Endodermal cell (in vitro differentiated cells): ENCODE measurements at regions not wholly inside any gene's neighbourhood (a gene's known extent, or its start where the extent isn't known, plus 50 kb on each side); places are given as distances from the start of the nearest gene placed in this dataset.

Experiments used
- DNase-seq: peaks from one replicate; pipeline ENCODE4 v3.0.0-alpha.2; 2017
- H3K27ac ChIP-seq: 2 replicates; pipeline ENCODE4 v1.5.1; 2013; ENCODE audit warnings: mild to moderate bottlenecking, low read depth, low read length, moderate library complexity
- H3K27me3 ChIP-seq: 2 replicates; pipeline ENCODE4 v1.6.1; 2013; ENCODE audit warnings: mild to moderate bottlenecking, low read length, moderate library complexity; ENCODE audit not compliant: insufficient read depth, control insufficient read depth, poor library complexity, severe bottlenecking
- H3K36me3 ChIP-seq: 2 replicates; pipeline ENCODE4 v1.7.0; 2013; ENCODE audit warnings: mild to moderate bottlenecking, low read length, moderate library complexity; ENCODE audit not compliant: control insufficient read depth, insufficient read depth
- H3K4me1 ChIP-seq: one replicate; pipeline ENCODE4 v1.7.0; 2013; ENCODE audit warnings: low read length; ENCODE audit not compliant: control insufficient read depth, insufficient read depth
- H3K4me3 ChIP-seq: 2 replicates; pipeline ENCODE4 v1.5.1; 2013; ENCODE audit warnings: mild to moderate bottlenecking, low read length, moderate library complexity
- H3K9ac ChIP-seq: 2 replicates; pipeline ENCODE4 v1.6.1; 2013; ENCODE audit warnings: mild to moderate bottlenecking, low read length, moderate library complexity; ENCODE audit not compliant: poor library complexity, severe bottlenecking; ENCODE audit errors: extremely low read depth
- H3K9me3 ChIP-seq: 2 replicates; pipeline ENCODE4 v1.6.1; 2013; ENCODE audit warnings: mild to moderate bottlenecking, low read length, moderate library complexity; ENCODE audit not compliant: control insufficient read depth
- H3K27ac Mint-ChIP-seq: 2 replicates; pipeline ENCODE4 v1.8.0; 2020; ENCODE audit warnings: mixed read lengths
- H3K27me3 Mint-ChIP-seq: 2 replicates; pipeline ENCODE4 v1.8.0; 2021; ENCODE audit warnings: mild to moderate bottlenecking, mixed read lengths; ENCODE audit not compliant: insufficient read depth
- H3K36me3 Mint-ChIP-seq: 2 replicates; pipeline ENCODE4 v1.8.0; 2020; ENCODE audit warnings: low read depth, mixed read lengths
- H3K4me1 Mint-ChIP-seq: 2 replicates; pipeline ENCODE4 v1.8.0; 2020; ENCODE audit warnings: mixed read lengths
- H3K4me3 Mint-ChIP-seq: 2 replicates; pipeline ENCODE4 v1.8.0; 2020; ENCODE audit warnings: mild to moderate bottlenecking, moderate library complexity, mixed read lengths
- H3K9me3 Mint-ChIP-seq: 2 replicates; pipeline ENCODE4 v1.8.0; 2020; ENCODE audit warnings: mild to moderate bottlenecking, mixed read lengths
- WGBS, 2 experiments: methylation state at CpG; one replicate each; pipeline versions ENCODE4 v1.1.5 to v1.1.7; 2013; ENCODE audit warnings: missing lambda C conversion rate in 2 of 2, mixed read lengths in 1 of 2; ENCODE audit not compliant: insufficient coverage in 1 of 2, insufficient read length in 1 of 2; 5-methylcytosine and 5-hydroxymethylcytosine counted together
- TF ChIP-seq, protein P1 (sequence below): fragments of 200-600 bp; sonication (generic); conservative IDR thresholded peaks from 2 replicates; pipeline ENCODE4 v1.5.0; 2021; ENCODE audit warnings: antibody characterized with exemption, mild to moderate bottlenecking

DNA sequence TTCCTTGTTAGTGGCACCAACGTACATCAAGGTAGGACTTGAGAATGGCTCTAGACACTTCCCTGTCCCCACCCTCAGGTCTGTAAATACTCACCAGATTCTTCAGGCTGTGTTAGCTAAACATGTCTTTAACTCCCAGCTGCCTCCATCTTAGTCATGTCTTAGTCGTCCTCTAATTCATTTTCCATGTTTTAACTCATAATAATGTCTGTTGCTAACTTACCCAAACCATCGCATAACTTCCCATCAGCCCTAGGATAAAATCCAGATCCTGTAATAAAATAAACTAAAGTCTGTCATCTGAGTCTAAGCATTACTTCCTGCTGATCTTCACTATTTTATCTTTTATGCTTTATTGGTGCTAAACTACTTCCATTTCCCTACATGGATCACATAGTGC lies 600.0 kb upstream of the CELF2 start:
- Mint-ChIP-seq H3K4me1 (peaks cover 14% of the 10 kb centered on the region), H3K27me3 (no peaks in the 10 kb centered on the region), H3K36me3 (no peaks in the 10 kb centered on the region), H3K9me3 (no peaks in the 10 kb centered on the region), H3K4me3 (no peak overlapping the region), H3K27ac (no peak overlapping the region)
- Histone ChIP-seq H3K9ac (no peak overlapping the region), H3K36me3 (no peaks in the 10 kb centered on the region), H3K9me3 (no peaks in the 10 kb centered on the region), H3K27ac (no peak overlapping the region), H3K27me3 (no peaks in the 10 kb centered on the region), H3K4me3 (no peak overlapping the region), H3K4me1 (no peaks in the 10 kb centered on the region)
- 90 to 91% methylated on average over 3 of the region's 3 CpGs for WGBS, 2 experiments
- TF ChIP-seq, protein P1, sequence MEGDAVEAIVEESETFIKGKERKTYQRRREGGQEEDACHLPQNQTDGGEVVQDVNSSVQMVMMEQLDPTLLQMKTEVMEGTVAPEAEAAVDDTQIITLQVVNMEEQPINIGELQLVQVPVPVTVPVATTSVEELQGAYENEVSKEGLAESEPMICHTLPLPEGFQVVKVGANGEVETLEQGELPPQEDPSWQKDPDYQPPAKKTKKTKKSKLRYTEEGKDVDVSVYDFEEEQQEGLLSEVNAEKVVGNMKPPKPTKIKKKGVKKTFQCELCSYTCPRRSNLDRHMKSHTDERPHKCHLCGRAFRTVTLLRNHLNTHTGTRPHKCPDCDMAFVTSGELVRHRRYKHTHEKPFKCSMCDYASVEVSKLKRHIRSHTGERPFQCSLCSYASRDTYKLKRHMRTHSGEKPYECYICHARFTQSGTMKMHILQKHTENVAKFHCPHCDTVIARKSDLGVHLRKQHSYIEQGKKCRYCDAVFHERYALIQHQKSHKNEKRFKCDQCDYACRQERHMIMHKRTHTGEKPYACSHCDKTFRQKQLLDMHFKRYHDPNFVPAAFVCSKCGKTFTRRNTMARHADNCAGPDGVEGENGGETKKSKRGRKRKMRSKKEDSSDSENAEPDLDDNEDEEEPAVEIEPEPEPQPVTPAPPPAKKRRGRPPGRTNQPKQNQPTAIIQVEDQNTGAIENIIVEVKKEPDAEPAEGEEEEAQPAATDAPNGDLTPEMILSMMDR = no peak
- DNase-seq = no peak

GRCh38 chr10:10418387-10418786 lies 599.3 kb upstream of the CELF2 start:
- Mint-ChIP-seq H3K4me1 (peaks cover 14% of the 10 kb centered on the region), H3K4me3 (no peak overlapping the region), H3K27ac (no peak overlapping the region), H3K27me3 (no peaks in the 10 kb centered on the region), H3K9me3 (no peaks in the 10 kb centered on the region), H3K36me3 (no peaks in the 10 kb centered on the region)
- Histone ChIP-seq H3K9me3 (no peaks in the 10 kb centered on the region), H3K9ac (no peak overlapping the region), H3K27me3 (no peaks in the 10 kb centered on the region), H3K4me1 (no peaks in the 10 kb centered on the region), H3K27ac (no peak overlapping the region), H3K36me3 (no peaks in the 10 kb centered on the region), H3K4me3 (no peak overlapping the region)
- TF ChIP-seq, protein P1 = no peak
- WGBS, 2 experiments = 29 to 63% methylated on average over 2 to 4 of the region's 6 CpGs
- no peak for DNase-seq

- H3K36me3 Mint-ChIP-seq = no peaks in the 10 kb centered on the region
- DNase-seq = no peak
- H3K9me3 ChIP-seq = no peaks in the 10 kb centered on the region
- H3K27ac Mint-ChIP-seq = no peak overlapping the region
- TF ChIP-seq, protein P1 = no peak
- no peaks in the 10 kb centered on the region for H3K36me3 ChIP-seq
- peaks cover 14% of the 10 kb centered on the region for H3K4me1 Mint-ChIP-seq
- no peaks in the 10 kb centered on the region for H3K27me3 ChIP-seq
- no peak overlapping the region for H3K4me3 Mint-ChIP-seq
- no peak overlapping the region for H3K27ac ChIP-seq
- H3K9me3 Mint-ChIP-seq = no peaks in the 10 kb centered on the region
- no peak overlapping the region for H3K9ac ChIP-seq
- H3K27me3 Mint-ChIP-seq = no peaks in the 10 kb centered on the region
- 79 to 88% methylated on average over 3 to 5 of the region's 5 CpGs for WGBS, 2 experiments
- H3K4me1 ChIP-seq = no peaks in the 10 kb centered on the region
- H3K4me3 ChIP-seq = no peak overlapping the region
These were observed 596.6 kb upstream of the CELF2 start for GRCh38 chr10:10421071-10421470.
